NCI-H146 (cell line): ENCODE measurements at regions not wholly inside any gene's neighbourhood (a gene's known extent, or its start where the extent isn't known, plus 50 kb on each side); places are given as distances from the start of the nearest gene placed in this dataset.

Source experiments
- DNase-seq: peaks from one replicate; lab custom pipeline; 2025; lab: John Stamatoyannopoulos, UW

DNA sequence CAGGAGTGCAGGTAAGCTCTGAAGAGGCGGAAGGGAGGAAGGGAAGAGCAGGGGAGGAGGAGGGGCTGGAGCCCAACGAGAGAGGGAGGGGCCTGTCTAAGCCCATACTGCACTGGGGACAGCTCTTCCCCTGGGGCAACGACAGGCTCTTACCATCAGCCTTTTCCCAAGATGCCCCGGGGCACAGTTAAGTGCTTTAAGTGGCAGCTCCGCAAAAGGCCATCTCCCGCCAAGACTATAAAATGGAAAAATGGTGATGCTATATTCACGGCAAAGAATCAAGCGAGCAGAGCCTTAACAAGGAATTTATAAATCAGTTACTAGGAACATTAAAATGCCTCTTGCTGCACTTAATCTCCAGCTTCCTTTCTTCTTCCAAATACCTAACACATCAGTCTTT, 110.2 kb upstream of the NLRP1 start:
- DNase-seq, result peak; percentile 45

GRCh38 chr17:5695480-5695879, 111.2 kb upstream of the NLRP1 start:
- no peak for DNase-seq

GRCh38 chr17:5698959-5699358, 114.7 kb upstream of the NLRP1 start:
- no peak for DNase-seq

- DNase-seq, result no peak
These were observed 115.5 kb upstream of the NLRP1 start for GRCh38 chr17:5699814-5700213.

GRCh38 chr17:5700745-5701144, 116.4 kb upstream of the NLRP1 start:
- peak; percentile 26 for DNase-seq

GRCh38 chr17:5701381-5701780, 117.1 kb upstream of the NLRP1 start:
- DNase-seq, result no peak

DNA sequence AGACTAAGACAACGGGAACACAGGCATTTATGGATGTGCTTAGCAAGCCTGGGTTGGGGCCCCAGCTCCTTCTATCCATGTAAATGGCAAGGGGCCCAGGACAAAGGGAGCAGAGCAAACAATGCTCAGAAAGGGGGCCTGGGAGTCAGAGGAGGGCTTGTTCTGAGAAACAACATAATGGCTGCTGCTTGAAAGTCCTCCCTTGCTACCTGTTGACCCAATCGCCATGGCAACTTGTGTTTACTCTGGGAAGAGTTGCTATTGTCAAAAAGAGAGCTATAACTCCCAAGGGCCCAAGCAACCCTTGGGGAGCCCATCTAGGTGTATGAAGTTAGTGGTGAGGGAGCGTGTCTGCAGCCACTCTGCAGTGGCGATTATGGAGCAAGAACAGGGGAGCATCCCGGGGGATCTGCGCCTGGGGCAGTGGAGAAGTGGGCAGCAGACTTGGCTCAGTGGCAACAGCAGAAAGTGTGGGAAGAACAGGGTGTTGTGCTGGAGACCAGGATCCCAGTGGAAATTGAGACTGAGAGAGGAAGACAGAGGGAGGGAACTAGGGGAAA, 118.7 kb upstream of the NLRP1 start:
- peak; percentile 26 for DNase-seq

DNA sequence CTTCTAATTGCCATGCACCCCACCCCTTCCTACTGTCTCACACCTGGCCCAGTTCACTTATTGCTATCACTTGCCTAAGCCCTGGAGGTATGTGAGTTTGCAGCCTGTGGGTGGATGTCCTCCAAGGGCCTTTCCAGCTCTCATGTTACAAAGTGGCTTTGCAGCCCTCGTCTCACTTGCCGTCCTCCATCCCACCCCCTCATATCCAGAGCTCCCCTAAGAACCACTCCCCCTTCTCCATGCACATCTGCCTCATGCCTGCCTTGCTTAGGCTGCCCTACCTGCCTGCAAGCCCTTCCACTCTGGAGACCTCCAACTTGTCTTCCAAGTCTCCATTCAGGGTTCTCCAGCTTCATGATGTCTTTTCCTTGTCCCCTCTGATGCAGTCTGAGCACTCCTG, 119.4 kb upstream of the NLRP1 start:
- no peak for DNase-seq

- DNase-seq, result no peak
These were observed 121.0 kb upstream of the NLRP1 start for GRCh38 chr17:5705081-5705875.

DNA sequence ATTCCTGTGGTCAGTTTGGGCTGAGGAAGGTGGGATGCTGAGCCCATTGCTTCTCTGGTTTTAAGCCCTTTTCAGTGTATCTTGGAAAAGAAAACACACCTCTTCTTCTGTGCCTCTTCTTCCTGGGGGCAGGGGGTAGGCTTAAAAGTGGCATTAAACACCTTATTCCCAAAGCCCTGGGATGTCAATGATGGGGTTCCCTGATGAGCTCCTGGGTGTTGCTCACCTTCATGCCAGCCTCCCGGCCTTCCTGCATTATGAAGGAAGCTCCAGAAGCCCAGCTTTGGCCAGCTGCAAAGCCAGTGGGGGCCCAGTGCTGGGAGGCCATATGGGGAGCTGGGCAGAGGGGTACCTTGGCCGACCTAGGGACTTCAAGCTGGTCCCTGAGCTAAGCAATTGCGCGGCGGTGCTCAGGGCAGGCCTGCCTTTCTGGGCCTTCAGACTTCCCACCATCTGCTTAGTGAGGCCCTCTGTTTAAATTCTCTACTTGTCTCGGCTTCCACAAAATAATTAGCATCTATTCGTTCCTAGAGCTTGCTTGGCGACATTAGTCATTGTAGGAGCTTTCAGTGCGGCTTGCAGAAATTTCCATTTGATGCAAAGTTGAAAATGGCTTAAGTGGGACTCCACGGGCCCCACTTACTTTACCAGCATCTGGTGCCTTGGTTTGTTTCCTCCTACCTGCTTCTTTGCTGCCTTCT, 121.7 kb upstream of the NLRP1 start:
- DNase-seq, result no peak

DNA sequence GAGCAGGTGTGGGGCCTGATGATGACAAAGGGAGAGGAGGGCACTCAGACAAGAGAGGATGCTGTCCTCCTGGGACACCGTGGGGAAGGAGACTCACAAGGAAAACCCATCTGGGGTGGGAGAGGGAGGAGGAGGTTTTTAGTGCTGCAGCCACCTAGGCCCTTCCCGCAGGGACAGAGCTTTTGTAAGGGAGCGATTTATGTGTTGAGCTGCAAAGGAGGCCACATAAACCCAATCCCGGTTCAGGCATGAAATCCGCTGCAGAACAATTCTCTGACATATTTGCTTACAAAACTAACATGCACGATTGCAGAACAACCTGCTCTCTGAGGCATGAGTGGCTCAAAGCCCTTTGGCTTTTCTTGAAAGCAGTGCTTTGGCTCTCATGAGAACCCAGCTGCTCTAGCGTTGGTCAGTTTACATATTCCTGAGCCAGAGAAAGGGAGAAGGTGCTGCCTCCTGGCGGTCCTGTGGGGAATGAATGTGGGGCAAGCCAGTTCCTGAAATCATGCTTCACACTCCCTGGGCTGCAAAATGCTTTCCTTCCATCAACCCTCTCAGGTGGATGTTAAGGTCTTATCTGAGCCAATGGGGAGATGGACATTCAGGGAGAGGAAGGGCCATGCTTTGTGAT, 122.4 kb upstream of the NLRP1 start:
- DNase-seq, result peak; percentile 75

DNA sequence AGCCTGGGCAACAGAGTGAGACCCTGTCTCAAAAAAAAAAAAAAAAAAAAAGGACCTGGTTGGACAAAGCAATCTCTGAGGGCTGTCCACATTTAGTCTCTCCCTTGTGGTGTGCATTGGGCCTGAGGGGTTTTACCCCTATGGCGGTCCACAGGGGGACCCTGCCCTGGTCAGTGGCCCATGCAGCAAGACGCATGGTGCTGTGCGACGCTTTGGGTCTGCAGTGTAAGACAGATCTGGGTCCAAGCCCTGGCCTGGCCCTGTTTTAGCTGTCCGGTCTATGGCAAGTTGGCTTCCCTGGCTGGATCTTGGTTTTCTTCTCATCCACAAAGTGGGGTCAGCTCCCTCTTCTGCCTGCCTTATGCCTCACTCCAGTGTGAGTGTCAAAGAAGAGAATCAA, 123.2 kb upstream of the NLRP1 start:
- no peak for DNase-seq

DNA sequence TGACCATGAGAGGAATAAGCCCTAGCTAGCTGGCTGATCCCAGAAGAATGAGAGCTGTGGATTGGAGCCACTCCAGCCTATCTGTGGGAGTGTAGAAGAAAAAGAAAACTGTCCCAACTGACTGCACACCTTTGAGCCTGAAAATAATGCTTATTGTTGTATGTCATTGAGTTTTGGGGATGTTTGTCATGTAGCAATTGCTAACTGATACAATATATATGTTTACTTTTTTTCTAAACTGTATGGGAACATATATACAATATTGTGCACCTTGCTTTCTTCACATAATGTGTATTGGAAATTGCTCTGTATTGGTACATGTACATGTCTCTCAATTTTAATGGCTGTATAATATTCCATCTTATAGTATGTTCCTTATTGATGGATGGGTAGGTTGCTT, 124.0 kb upstream of the NLRP1 start:
- no peak for DNase-seq

DNA sequence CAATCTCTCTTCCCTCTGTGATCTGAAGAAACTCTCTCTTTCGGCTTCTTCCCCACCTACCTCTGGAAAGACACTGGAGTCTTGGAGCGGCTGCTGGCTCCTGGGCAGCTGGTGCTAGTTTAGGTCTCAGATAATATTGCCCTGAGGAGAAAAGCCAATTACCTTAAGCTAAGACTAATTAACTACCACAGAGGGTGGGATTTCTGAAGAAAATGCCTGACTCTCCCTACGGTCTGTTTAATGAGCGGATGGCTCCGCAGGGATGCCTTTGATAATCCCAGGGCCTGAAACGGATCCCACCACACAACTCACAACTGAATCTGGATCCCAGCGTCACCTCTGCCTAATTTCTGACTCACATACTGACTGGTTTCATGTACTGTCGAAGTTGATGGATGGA, 127.0 kb upstream of the NLRP1 start:
- DNase-seq, result peak; percentile 72

DNA sequence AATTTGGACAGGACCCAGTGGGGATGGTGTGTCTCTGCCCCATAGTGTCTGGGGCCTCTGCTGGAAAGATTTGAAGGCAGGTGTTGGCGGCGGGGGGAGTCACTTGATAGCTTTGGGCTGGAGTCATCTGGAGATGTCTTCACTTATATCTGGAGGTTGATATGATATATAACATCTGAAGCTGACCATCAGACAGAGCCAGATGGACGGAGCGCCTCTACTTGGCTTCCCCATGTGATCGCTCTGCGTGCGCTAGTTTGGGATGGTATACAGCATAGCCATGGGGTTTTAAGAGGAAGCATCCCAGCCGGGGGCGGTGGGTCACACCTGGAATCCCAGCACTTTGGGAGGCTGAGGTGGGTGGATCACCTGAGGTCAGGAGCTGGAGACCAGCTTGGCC, 130.7 kb upstream of the NLRP1 start:
- no peak for DNase-seq

GRCh38 chr17:5715478-5715877, 131.2 kb upstream of the NLRP1 start:
- DNase-seq, result no peak

DNA sequence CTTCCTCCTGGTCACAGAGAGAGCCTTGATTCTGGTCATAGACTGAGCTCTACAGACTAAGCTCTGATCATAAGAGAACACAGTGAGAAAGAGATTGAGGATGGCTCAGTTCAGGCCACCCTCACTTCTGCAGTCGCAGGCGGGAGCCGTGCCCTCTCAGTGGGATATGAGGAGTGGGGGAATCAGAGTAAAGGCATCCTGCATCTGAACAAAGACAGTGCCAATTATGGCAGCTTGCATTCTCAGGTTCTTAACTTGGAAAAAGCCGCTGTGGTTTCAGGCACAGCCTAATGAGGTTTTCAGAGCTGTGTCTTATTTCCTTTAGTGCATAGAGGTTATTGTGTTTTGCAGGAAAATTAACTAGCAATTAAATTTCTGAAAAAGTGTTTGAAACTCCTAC, 134.4 kb upstream of the NLRP1 start:
- DNase-seq, result no peak

GRCh38 chr17:5719976-5720375, 135.7 kb upstream of the NLRP1 start:
- DNase-seq, result no peak

DNA sequence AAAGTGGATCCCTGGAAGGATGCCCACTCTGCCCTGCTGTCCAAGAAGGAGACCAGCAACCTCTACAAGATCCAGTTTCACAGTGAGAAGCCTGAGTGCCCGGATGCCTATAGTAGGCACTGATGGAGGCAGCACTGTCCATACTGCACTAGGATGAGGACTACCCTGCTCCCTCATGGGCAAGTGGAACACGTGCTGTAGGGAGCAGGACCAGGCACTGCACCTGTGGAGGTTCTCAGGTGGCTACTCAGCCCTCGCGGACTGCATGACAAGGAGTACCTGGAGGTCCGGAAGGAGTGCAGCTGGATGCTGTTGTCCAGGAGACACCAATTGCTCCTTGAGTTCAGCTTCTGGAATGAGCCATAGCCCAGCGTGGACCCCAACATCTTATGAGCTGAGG, 146.1 kb upstream of the NLRP1 start:
- no peak for DNase-seq

DNA sequence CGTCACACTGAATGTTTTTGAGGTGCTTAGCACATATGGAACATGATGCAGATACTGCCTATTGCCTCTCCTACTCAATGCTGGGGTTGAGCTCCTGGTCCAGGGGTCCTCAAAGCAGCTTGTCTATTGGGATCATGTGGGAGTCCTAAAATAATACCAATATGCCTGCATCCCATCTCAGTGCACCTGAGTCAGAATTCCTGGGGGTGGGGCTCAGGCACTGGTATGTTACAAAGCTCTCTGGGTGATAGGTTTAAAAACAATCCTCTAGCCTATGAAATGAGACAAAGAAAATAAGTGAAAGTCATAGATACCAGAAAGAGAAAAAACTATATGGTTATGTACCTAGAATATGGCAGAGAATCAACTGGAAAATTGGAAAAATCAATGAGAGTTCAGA, 156.6 kb upstream of the NLRP1 start:
- no peak for DNase-seq

DNA sequence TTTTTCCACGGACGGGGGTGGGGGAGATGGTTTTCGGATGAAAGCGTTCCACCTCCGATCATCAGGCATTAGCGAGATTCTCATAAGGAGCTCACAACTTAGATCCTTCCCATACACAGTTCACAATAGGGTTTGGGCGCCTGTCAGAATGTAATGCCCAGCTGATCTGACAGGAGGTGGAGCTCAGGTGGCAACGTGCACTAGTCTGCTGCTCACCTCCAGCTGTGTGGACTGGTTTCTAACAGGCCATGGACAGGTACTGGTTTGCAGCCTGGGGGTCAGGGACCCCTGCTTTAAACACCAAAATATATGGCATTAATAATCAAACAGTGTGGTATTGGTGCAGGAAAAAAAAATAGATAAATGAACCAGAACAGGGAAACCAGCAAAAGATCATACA, 157.5 kb upstream of the NLRP1 start:
- DNase-seq, result no peak

DNA sequence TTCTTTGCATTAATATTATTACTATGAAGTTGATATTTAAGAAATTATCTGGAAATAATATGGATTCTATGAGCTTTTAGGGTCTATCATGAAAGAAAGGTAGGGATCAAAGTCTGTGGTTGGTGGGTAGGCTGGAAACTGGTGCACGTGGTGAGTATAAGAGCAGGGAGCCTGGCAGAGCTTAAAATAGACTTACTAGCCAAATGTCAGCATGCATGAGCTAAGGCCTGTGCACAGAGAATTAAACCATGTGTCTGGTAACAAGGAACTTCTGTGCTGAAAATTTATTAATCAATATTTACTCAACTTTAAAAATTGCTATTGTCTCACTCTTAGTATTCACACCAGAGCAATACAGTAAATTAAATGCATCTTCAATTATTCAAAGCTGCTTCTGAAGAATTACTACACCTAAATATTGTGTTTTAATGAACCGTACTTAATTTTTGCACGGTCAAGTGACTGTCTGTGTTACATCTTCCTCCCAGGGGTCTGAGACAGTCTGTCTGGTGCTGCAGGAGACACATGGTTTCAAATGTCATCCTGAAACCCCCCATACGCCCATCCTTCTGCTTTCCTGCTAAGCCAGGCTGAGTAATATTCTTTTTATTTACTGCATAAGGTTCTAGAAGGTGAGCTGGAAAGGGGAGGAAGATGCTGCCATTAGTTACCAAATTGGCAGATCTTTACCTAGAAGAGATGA, 161.0 kb upstream of the NLRP1 start:
- DNase-seq, result peak; percentile 74
